Bronchial epithelial cell (primary cell): ENCODE measurements at regions not wholly inside any gene's neighbourhood (a gene's known extent, or its start where the extent isn't known, plus 50 kb on each side); places are given as distances from the start of the nearest gene placed in this dataset.

Experiments
- DNase-seq: peaks from one replicate; pipeline ENCODE4 v3.0.0-alpha.2; 2010; ENCODE audit warnings: low read depth
- FAIRE-seq: peaks from 2 replicates; lab custom pipeline; 2011; peaks lifted over from hg19 to GRCh38; lab: Jason Lieb, UNC
- H3K27me3 ChIP-seq: 2 replicates; pipeline ENCODE4 v1.5.1; 2011; ENCODE audit warnings: low read length; ENCODE audit not compliant: control insufficient read depth, insufficient read depth
- H3K36me3 ChIP-seq: 2 replicates; pipeline ENCODE4 v1.5.1; 2011; ENCODE audit warnings: low read length; ENCODE audit not compliant: control insufficient read depth, insufficient read depth
- H3K4me3 ChIP-seq: 2 replicates; pipeline ENCODE4 v1.5.1; 2011; ENCODE audit warnings: mild to moderate bottlenecking, low read depth, low read length, control low read depth
- TF ChIP-seq, protein P1 (sequence below): IDR thresholded peaks from 2 replicates; pipeline ENCODE4 v1.5.1; 2011; ENCODE audit warnings: mild to moderate bottlenecking, moderate library complexity, low read length, control low read depth, inconsistent platforms; ENCODE audit not compliant: insufficient read depth, severe bottlenecking

DNA sequence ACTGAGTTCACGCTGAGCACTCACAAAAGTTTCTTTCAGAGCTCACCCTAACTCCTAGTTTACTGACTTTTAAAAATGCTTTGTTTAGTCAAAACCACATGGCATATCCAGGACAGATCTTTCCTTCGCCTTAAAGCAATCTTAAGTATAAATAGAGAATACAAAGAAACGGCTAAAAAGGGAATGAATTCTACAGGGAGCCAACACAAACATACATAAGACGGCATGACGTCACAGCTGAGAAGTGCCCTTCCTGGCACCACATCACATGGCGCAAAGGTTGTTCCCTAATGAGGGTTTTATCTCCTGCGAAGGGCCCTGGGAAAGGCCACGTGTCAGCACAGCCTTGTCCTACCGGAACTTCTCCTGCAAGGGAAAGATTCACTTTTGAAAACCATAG, 141.3 kb downstream of the IRX1 start:
- TF ChIP-seq, protein P1, sequence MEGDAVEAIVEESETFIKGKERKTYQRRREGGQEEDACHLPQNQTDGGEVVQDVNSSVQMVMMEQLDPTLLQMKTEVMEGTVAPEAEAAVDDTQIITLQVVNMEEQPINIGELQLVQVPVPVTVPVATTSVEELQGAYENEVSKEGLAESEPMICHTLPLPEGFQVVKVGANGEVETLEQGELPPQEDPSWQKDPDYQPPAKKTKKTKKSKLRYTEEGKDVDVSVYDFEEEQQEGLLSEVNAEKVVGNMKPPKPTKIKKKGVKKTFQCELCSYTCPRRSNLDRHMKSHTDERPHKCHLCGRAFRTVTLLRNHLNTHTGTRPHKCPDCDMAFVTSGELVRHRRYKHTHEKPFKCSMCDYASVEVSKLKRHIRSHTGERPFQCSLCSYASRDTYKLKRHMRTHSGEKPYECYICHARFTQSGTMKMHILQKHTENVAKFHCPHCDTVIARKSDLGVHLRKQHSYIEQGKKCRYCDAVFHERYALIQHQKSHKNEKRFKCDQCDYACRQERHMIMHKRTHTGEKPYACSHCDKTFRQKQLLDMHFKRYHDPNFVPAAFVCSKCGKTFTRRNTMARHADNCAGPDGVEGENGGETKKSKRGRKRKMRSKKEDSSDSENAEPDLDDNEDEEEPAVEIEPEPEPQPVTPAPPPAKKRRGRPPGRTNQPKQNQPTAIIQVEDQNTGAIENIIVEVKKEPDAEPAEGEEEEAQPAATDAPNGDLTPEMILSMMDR = no peak
- FAIRE-seq = no peak
- DNase-seq = no peak
- no peaks in the 10 kb centered on the region for H3K27me3 ChIP-seq
- H3K4me3 ChIP-seq = no peak overlapping the region
- H3K36me3 ChIP-seq = no peaks in the 10 kb centered on the region

DNA sequence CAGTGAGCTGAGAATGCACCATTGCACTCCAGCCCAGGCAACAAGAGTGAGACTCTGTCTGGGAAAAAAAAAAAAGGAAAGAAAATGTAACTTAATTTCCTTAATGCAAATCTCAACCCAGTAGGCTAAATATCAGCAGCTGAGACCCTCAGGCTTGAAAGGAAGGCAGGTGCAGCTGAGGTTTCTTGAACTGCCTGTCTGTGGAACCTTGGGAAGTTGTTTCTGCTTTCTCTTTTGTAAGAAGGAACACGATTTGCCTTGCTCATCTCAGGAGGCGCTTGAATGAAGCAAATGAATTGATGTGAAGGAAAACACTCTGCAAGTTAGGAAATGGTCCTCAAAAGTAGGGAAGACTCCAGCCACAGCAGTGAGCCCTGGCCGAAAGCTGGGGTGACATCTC, 143.3 kb downstream of the IRX1 start:
- DNase-seq (no peak), FAIRE-seq (no peak)
- TF ChIP-seq, protein P1 = no peak
- H3K4me3 ChIP-seq = no peak overlapping the region
- H3K27me3 ChIP-seq = no peaks in the 10 kb centered on the region
- H3K36me3 ChIP-seq = no peaks in the 10 kb centered on the region

DNA sequence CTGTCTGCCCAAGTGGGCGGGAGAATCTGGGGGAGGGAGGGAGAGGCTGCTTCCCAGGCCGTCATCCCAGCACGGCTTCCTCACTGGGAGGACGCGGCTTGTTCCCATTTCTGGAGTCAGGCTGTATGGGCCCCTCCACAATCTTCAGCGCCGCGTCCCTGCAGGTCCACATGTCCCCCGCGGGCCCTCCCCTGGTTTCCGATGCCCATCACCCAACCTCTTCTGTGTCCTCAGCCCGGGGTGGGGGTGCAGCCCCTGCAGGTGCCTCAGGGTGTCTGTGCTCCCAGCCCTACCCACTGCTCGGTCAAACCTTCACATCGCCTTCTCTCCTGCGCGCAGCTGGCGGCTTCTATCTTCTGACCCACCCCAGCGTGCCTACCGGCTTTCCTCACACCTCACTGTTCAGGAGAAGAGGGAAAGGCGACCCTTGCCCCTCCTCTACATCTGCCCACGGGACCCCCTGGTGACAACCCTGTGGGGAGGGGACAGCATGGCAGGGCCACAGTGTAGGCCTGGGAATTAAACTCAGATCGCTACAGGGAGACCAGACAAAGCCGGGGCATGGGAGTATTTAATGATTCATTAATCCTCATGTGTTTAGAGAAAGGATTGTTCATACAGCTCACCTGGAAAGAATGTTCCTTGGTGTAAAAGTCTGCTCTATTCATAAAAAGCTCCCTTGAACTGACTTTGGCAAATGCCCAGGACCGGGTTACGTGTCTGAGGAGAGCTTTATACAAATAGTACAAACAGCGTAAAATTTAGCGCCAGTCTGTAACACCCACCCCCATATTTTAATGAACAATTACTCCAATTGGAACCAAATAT, 145.1 kb downstream of the IRX1 start:
- DNase-seq (peak; percentile 95), FAIRE-seq (peak; percentile 82)
- H3K4me3 ChIP-seq = no peak overlapping the region
- TF ChIP-seq, protein P1 = no peak
- H3K27me3 ChIP-seq = no peaks in the 10 kb centered on the region
- H3K36me3 ChIP-seq = no peaks in the 10 kb centered on the region

DNA sequence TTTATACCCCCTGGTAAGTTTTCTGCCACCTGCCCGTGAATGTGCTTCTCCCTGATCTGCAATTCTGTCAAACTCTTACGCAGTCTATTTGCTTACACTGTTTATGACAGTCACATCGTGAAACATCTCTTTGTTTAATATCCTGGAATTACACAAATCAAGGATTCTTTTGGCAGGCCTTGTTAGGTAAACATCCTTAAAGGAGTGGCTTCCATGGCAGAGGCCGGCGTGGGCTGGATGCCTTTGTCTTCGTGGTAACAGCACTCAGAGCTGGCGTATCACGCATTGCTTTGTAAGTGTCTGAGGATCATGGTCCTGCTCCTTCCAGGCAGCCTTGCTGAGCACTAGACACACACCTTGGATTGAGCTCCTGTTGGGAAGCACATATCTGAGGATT, 145.7 kb downstream of the IRX1 start:
- TF ChIP-seq, protein P1 = no peak
- Histone ChIP-seq H3K27me3 (no peaks in the 10 kb centered on the region), H3K36me3 (no peaks in the 10 kb centered on the region), H3K4me3 (no peak overlapping the region)
- DNase-seq (peak; percentile 91), FAIRE-seq (peak; percentile 92)

DNA sequence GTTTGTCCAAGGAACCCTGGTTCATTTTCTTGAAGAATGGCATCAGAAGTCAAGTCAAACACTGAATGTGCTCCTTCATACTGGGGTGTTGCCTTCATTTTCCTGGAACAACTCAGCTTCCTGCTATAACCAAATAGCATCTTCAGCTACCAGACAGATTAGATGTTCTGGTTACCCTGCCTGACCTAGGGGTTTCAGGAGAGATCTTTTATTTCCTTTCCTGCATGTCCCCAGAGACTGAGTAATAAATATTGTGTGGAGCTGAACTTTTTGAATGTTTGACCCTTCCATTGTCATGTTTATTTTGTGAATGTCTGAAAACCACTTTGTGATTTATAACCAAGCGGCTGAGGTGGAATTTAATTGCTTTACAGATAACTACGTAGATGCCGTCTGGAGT, 147.1 kb downstream of the IRX1 start:
- Histone ChIP-seq H3K36me3 (no peaks in the 10 kb centered on the region), H3K27me3 (no peaks in the 10 kb centered on the region), H3K4me3 (no peak overlapping the region)
- TF ChIP-seq, protein P1 = no peak
- FAIRE-seq (no peak), DNase-seq (no peak)

DNA sequence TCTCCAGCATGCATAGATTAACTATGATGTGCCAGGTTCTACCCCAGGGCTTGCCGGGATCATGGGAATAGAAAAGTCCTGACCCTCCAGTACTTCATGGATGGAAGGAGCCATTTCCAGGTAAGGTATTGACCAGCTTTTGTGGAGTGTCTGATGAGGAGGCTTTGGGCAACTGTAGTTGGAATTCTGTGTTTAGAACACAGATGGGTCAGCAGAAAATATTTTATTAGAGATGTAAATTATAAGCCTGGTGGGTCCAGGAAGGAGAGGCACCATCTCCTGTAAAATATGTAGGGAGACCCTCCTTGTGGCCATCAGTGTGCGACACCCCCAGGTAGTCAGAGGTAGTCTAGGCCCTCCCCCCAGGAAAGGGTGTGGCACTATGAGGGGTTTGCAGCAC, 156.2 kb downstream of the IRX1 start:
- DNase-seq = no peak
- H3K27me3 ChIP-seq = no peaks in the 10 kb centered on the region
- H3K4me3 ChIP-seq = no peak overlapping the region
- TF ChIP-seq, protein P1 = no peak
- no peak for FAIRE-seq
- no peaks in the 10 kb centered on the region for H3K36me3 ChIP-seq
